ENCODE measurements at regions not wholly inside any gene's neighbourhood (a gene's known extent, or its start where the extent isn't known, plus 50 kb on each side); places are given as distances from the start of the nearest gene placed in this dataset.

- TF ChIP-seq, protein P1, sequence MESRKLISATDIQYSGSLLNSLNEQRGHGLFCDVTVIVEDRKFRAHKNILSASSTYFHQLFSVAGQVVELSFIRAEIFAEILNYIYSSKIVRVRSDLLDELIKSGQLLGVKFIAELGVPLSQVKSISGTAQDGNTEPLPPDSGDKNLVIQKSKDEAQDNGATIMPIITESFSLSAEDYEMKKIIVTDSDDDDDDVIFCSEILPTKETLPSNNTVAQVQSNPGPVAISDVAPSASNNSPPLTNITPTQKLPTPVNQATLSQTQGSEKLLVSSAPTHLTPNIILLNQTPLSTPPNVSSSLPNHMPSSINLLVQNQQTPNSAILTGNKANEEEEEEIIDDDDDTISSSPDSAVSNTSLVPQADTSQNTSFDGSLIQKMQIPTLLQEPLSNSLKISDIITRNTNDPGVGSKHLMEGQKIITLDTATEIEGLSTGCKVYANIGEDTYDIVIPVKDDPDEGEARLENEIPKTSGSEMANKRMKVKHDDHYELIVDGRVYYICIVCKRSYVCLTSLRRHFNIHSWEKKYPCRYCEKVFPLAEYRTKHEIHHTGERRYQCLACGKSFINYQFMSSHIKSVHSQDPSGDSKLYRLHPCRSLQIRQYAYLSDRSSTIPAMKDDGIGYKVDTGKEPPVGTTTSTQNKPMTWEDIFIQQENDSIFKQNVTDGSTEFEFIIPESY (IDR thresholded peaks at IDR 0.05), result no peak
- TF ChIP-seq, protein P2, sequence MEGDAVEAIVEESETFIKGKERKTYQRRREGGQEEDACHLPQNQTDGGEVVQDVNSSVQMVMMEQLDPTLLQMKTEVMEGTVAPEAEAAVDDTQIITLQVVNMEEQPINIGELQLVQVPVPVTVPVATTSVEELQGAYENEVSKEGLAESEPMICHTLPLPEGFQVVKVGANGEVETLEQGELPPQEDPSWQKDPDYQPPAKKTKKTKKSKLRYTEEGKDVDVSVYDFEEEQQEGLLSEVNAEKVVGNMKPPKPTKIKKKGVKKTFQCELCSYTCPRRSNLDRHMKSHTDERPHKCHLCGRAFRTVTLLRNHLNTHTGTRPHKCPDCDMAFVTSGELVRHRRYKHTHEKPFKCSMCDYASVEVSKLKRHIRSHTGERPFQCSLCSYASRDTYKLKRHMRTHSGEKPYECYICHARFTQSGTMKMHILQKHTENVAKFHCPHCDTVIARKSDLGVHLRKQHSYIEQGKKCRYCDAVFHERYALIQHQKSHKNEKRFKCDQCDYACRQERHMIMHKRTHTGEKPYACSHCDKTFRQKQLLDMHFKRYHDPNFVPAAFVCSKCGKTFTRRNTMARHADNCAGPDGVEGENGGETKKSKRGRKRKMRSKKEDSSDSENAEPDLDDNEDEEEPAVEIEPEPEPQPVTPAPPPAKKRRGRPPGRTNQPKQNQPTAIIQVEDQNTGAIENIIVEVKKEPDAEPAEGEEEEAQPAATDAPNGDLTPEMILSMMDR (IDR thresholded peaks at IDR 0.05; ENCODE audit: low read depth, low read length, missing input control), result no peak
- TF ChIP-seq JUND (IDR thresholded peaks at IDR 0.05), result no peak
Measured at GRCh38 chr12:91923864-91924263, 221.8 kb downstream of the BTG1 start.

All from liver (tissue), 3 donors.